ENCODE measurements at regions not wholly inside any gene's neighbourhood (a gene's known extent, or its start where the extent isn't known, plus 50 kb on each side); places are given as distances from the start of the nearest gene placed in this dataset.
A peak's percentile ranks its signal among the peaks of the same experiment; 100 is the strongest.

GRCh38 chr1:112169517-112169916 is 180.0 kb upstream of the KCND3 start:
- Histone ChIP-seq H3K36me3 (ENCODE audit: insufficient read depth, low read length) (no peaks in the 10 kb centered on the region), H3K27me3 (ENCODE audit: control insufficient read depth in 1 of 2, insufficient read depth in 2 of 2, low read length in 2 of 2) (peaks cover 0 to 4% of the 10 kb centered on the region in 2 experiments), H3K9me3 (ENCODE audit: control insufficient read depth in 1 of 2, insufficient read depth in 1 of 2, low read length in 2 of 2) (peaks cover 0 to 8% of the 10 kb centered on the region in 2 experiments), H3K27ac (ENCODE audit: low read depth in 1 of 2, low read length in 2 of 2) (no peak overlapping the region), H3K4me3 (ENCODE audit: low read length) (no peak overlapping the region), H3K4me1 (ENCODE audit: insufficient read depth, low read length) (no peaks in the 10 kb centered on the region)
- Mint-ChIP-seq H3K4me3 (no peak overlapping the region), H3K36me3 (ENCODE audit: low read depth) (no peaks in the 10 kb centered on the region), H3K9me3 (peaks cover 3% of the 10 kb centered on the region), H3K4me1 (ENCODE audit: low read depth) (no peaks in the 10 kb centered on the region), H3K27me3 (peaks cover 30% of the 10 kb centered on the region), H3K27ac (no peak overlapping the region)
- POLR2A ChIA-PET, result no interaction called here
- CTCF ChIA-PET, result interaction anchor here (0.6 kb wide), 1 partner anchor 1237 kb away, joined by 3 read pairs; no protein-coding TSS in a partner anchor
- ATAC-seq (ENCODE audit: poor library complexity), result no peak
- peak in 1 of 14 experiments; percentile 0 for DNase-seq
- intact Hi-C loops (cut with DNase I, micrococcal nuclease), result no loop called here
- TF ChIP-seq CTCF (IDR thresholded peaks at IDR 0.05), result no peak

GRCh38 chr1:112172294-112172882 is 182.9 kb upstream of the KCND3 start:
- Histone ChIP-seq H3K36me3 (ENCODE audit: insufficient read depth, low read length) (no peaks in the 10 kb centered on the region), H3K27me3 (ENCODE audit: control insufficient read depth in 1 of 2, insufficient read depth in 2 of 2, low read length in 2 of 2) (no peaks in the 10 kb centered on the region), H3K27ac (ENCODE audit: low read depth in 1 of 2, low read length in 2 of 2) (no peak overlapping the region), H3K4me3 (ENCODE audit: low read length) (no peak overlapping the region), H3K9me3 (ENCODE audit: control insufficient read depth in 1 of 2, insufficient read depth in 1 of 2, low read length in 2 of 2) (no peaks in the 10 kb centered on the region), H3K4me1 (ENCODE audit: insufficient read depth, low read length) (no peaks in the 10 kb centered on the region)
- no peak overlapping the region for H3K27ac Mint-ChIP-seq
- no peak for TF ChIP-seq CTCF (IDR thresholded peaks at IDR 0.05)
- peaks cover 3% of the 10 kb centered on the region for H3K9me3 Mint-ChIP-seq
- no peak for ATAC-seq (ENCODE audit: poor library complexity)
- no peaks in the 10 kb centered on the region for H3K36me3 Mint-ChIP-seq (ENCODE audit: low read depth)
- H3K27me3 Mint-ChIP-seq, result peaks cover 31% of the 10 kb centered on the region
- ChIA-PET POLR2A (no interaction called here), CTCF (no interaction called here)
- intact Hi-C loops (cut with DNase I, micrococcal nuclease), result no loop called here
- no peaks in the 10 kb centered on the region for H3K4me1 Mint-ChIP-seq (ENCODE audit: low read depth)
- H3K4me3 Mint-ChIP-seq, result no peak overlapping the region
- DNase-seq, result peak in 1 of 14 experiments; percentile 0

GRCh38 chr1:112177314-112177713 is 187.8 kb upstream of the KCND3 start:
- H3K4me1 Mint-ChIP-seq (ENCODE audit: low read depth), result no peaks in the 10 kb centered on the region
- intact Hi-C loops (cut with DNase I, micrococcal nuclease), result no loop called here
- H3K36me3 Mint-ChIP-seq (ENCODE audit: low read depth), result no peaks in the 10 kb centered on the region
- no peak for DNase-seq
- no peak overlapping the region for H3K4me3 Mint-ChIP-seq
- Histone ChIP-seq H3K27ac (ENCODE audit: low read depth in 1 of 2, low read length in 2 of 2) (no peak overlapping the region), H3K36me3 (ENCODE audit: insufficient read depth, low read length) (no peaks in the 10 kb centered on the region), H3K4me1 (ENCODE audit: insufficient read depth, low read length) (no peaks in the 10 kb centered on the region), H3K27me3 (ENCODE audit: control insufficient read depth in 1 of 2, insufficient read depth in 2 of 2, low read length in 2 of 2) (peaks cover 0 to 2% of the 10 kb centered on the region in 2 experiments), H3K4me3 (ENCODE audit: low read length) (no peak overlapping the region), H3K9me3 (ENCODE audit: control insufficient read depth in 1 of 2, insufficient read depth in 1 of 2, low read length in 2 of 2) (no peaks in the 10 kb centered on the region)
- H3K9me3 Mint-ChIP-seq, result peaks cover 2% of the 10 kb centered on the region
- ChIA-PET CTCF (no interaction called here), POLR2A (no interaction called here)
- peaks cover 24% of the 10 kb centered on the region for H3K27me3 Mint-ChIP-seq
- no peak overlapping the region for H3K27ac Mint-ChIP-seq
- TF ChIP-seq CTCF (IDR thresholded peaks at IDR 0.05), result no peak
- ATAC-seq (ENCODE audit: poor library complexity), result no peak
